Activated effector memory CD4-positive, alpha-beta T cell treated with anti-CD3 and anti-CD28 coated beads, Interleukin-2, amount 50 U/mL, for 16 hours (primary cell): ENCODE measurements at regions not wholly inside any gene's neighbourhood (a gene's known extent, or its start where the extent isn't known, plus 50 kb on each side); places are given as distances from the start of the nearest gene placed in this dataset.
"Not testable (repeated sequence)": the region's sequence is repeated elsewhere in the genome, so short reads cannot be mapped to it uniquely, and the experiment has no call there.

ENCODE experiments used
- DNase-seq: peaks from one replicate; pipeline ENCODE4 v3.0.0-alpha.2; 2020

GRCh38 chr10:43839973-43840372, 191.3 kb upstream of the ZNF32 start:
- no peak for DNase-seq

DNA sequence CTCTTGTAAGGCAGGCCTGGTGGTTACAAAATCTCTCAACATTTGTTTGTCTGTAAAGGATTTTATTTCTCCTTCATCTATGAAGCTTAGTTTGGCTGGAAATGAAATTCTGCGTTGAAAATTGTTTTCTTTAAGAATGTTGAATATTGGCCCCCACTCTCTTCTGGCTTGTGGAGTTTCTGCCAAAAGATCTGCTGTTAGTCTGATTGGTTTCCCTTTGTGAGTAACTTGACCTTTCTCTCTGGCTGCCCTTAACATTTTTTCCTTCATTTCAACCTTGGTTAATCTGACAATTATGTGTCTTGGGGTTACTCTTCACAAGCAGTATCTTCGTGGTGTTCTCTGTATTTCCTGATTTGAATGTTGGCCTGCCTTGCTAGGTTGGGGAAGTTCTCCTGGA, 186.1 kb upstream of the ZNF32 start:
- not testable (repeated sequence) for DNase-seq

GRCh38 chr10:43827853-43828252, 179.2 kb upstream of the ZNF32 start:
- no peak for DNase-seq

DNA sequence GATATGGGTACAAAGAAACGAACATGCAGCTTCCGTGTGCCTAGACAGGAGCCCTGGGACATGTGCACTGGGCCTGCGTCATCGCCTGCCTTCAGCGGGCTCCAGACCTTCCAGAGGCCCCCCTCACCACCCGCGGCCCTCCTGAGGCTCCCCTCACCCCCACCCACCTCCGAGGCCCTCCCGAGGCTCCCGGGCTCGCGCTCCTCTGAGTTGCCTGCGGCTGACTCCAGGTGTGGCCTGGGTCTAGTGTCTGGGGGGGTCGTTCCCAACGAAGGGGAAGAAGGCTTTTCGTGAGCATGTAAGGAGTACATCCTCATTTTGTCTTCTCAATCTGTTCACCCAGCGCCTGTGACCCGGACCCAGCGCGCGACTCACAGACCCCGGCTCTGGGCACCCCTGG, 177.3 kb upstream of the ZNF32 start:
- no peak for DNase-seq

- DNase-seq: no peak
These were observed 176.7 kb upstream of the ZNF32 start for GRCh38 chr10:43825421-43825820.

- no peak for DNase-seq
These were observed 176.3 kb upstream of the ZNF32 start for GRCh38 chr10:43824934-43825333.

GRCh38 chr10:43822631-43823580, 174.2 kb upstream of the ZNF32 start:
- DNase-seq: no peak

DNA sequence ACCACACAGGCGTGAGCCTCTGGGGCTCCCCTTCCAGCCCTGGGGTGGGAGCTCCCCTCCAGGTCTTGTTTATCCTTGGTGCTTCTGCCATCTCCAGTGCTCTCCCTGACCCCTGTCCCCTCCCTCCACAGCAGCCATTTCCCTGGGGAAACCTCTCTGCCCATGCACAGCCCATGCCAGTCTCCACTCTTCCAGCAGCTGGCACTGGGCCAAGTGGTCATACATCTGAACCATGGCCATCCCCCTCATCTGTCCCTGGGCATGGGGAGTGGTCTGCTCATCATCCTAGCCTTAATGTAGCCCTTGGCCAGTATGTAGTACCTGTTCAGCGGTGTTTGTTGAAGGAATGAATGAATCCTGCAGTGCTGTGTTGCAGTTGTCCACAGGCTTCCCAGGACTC, 172.4 kb upstream of the ZNF32 start:
- DNase-seq: no peak

GRCh38 chr10:43820663-43821062, 172.0 kb upstream of the ZNF32 start:
- no peak for DNase-seq

DNA sequence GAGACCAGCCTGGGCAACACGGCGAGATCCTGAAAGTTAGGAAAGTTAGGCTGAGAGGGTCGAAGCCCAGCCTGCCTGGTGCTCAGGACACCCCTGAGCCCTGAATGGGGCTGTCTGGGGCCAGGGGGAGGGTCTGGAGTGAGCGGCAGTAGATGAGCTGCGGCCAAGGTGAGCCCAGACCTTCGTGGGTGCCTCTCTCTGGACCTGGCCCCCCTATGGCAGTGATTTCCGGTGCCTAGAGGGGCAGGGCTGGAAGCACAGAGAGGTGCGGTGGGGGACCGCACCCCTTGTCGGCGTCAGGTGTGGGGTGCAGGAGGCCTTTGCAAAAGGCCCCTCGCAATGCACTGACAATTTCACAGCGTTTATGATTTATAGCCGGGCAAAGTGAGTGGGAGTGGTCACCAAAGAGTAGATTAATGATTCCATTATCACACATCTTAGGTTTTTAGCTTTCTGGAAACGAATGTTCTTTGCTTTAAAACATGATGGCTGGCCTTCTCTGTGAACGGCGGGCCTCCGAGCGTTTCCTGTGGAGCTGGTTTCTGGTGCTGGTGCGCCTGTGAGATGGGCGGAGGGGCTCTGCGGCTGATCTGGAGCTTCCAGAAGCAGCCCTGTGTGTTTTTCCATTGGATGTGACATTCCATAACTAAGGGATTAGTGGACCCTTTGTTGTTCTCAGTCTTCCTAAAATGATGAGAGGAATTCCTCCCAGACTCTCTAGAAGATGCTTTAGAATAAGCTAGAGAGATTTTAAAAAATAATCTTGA, 171.0 kb upstream of the ZNF32 start:
- DNase-seq: no peak

DNA sequence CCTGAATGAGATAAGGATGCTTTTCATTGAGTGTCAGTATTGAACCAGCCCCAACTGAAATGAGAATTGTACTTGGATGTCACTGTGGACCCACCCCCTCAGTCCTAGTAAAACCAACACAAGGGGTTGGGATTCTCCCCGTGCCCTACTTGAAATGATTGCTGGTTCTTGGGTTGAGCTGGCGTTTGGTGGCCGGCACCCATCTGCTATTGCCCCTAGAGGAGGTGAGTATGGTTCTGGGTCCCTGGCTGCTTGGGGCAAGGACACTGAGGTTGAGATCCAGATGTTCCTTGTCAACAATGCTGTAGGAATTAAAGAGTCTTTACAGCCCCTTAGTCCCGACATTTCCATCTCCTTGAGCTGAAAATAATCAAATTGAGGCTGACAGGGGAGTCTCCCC, 170.0 kb upstream of the ZNF32 start:
- DNase-seq: no peak

GRCh38 chr10:43817368-43817767, 168.7 kb upstream of the ZNF32 start:
- no peak for DNase-seq

GRCh38 chr10:43816351-43817321, 168.0 kb upstream of the ZNF32 start:
- peak; percentile 87 for DNase-seq

- DNase-seq: no peak
These were observed 166.7 kb upstream of the ZNF32 start for GRCh38 chr10:43815181-43815885.

DNA sequence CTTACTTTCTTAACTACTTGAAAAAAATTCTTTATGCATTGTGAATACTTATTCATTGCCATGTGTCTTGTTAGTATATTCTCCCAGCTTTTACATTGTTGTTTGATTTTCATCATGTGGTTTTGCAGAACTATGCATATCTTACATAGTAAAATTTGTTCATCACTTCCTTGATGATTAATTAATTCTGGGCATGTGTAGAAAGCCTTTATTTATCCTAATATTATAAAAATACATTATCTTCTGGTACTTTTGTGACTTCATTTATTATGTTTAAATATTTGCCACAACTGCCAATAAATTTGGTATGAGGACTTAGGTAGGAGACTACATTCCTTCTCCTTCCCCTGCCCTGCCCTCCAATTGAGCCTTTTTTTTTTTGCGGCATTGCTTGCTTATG, 166.0 kb upstream of the ZNF32 start:
- DNase-seq: no peak

GRCh38 chr10:43811871-43812270, 163.2 kb upstream of the ZNF32 start:
- DNase-seq: no peak

DNA sequence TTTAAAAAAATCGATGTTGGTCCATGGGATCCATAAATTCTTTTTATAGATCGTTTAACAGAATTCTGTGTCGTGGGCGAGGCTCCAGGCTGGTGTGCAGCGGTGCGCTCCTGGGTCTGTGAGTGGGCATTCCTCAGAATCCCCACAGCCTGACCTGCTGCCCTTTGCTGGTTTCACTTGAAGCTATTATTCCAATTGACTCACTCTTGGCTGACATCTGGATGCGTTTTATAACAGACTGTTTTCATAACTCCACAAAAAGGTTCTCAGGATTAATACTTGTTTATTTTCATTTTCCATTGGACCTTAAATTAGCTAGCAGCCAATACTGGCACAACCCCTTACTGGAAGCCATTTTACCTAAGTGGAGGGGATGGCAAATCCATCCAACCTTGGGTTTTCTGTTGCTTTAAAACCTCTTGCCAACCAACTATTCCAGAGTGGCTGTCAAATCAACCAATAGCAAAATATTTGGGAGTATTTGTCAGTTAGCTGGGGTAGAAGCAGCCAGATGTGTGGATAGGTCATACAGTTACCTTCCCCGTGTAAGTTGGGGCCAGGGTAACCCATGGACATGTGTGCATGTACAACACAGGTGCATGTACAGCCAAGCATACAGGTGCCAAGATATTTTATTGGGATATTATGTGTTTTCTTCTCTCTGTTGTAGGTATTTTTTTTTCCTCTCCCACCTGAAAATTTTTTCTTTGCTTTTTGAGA, 160.7 kb upstream of the ZNF32 start:
- DNase-seq: no peak

DNA sequence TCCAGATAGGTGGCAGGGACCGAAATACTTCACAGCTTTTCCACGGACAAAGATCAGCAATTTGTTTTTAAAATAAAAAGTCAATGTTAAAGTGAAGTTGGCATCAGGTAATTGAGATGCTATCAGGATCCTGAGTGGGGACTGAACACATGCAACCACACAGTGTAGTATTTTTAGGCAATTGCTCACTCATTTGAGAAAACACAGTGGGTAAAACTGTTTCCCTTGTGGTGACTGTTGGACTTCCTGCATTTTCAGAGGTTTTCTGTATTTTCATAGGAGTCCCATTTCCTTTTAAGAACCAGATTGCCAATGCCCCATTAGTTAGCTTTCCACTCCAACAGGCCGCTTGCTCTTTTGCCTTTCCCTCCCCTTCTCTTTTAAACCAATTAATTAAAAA, 159.5 kb upstream of the ZNF32 start:
- no peak for DNase-seq

DNA sequence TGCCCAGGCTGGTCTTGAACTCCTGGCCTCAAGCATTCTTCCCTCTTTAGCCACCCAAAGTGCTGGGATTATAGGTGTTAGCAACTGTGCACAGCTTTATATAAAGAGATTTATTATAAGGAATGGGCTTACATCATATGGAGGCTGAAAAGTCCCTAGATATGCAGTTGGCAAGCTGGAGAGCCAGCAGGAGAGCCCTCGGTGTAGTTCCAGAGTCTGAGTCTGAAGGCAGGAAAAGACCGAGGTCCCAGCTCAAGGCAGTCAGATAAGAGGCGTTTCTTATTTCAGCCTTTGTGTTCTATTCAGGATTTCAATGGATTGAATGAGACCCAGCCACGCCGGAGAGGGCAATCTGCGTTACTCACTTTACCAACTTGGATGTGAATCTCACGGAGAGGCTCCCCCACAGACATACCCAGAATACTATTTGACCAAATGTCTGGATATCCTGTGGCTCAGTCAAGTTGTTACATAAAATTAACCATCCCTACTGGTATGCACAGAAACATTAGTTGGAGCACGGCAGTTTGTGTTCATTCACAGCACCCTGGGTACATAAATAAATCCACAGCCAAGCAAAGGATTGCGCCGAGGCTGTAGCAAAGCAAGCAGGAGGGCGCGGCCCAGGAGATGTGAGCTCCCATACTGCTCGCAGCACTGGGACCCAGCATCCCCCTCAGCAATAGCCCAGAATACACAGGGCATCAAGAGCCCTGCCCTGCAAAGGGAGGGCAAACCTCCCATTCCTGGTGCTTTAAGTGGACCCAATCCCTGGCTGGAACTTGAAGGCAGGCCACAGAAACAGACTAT, 158.4 kb upstream of the ZNF32 start:
- no peak for DNase-seq

- DNase-seq: no peak
These were observed 155.1 kb upstream of the ZNF32 start for GRCh38 chr10:43803791-43804190.
